ENCODE measurements at regions not wholly inside any gene's neighbourhood (a gene's known extent, or its start where the extent isn't known, plus 50 kb on each side); places are given as distances from the start of the nearest gene placed in this dataset.
"Not testable (repeated sequence)": the region's sequence is repeated elsewhere in the genome, so short reads cannot be mapped to it uniquely, and the experiment has no call there.

DNA sequence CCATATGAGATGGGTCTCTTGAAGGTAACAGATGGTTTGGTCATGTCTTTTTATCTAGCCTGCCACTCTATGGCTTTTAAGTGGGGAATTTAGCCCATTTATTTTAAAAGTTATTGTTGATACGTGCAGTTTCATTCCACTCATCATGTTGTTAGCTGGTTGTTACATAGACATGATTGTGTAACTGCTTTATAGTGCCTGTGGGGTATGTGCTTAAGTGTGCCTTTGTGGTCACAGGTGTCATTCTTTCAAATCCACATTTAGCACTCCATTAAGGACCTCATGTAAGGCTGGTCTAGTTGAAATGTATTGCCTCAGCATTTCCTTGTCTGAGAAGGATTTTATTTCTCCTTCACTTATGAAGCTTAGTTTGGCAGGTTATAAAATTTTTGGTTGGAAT is 263.8 kb upstream of the LUZP2 start:
- no peak for DNase-seq

DNA sequence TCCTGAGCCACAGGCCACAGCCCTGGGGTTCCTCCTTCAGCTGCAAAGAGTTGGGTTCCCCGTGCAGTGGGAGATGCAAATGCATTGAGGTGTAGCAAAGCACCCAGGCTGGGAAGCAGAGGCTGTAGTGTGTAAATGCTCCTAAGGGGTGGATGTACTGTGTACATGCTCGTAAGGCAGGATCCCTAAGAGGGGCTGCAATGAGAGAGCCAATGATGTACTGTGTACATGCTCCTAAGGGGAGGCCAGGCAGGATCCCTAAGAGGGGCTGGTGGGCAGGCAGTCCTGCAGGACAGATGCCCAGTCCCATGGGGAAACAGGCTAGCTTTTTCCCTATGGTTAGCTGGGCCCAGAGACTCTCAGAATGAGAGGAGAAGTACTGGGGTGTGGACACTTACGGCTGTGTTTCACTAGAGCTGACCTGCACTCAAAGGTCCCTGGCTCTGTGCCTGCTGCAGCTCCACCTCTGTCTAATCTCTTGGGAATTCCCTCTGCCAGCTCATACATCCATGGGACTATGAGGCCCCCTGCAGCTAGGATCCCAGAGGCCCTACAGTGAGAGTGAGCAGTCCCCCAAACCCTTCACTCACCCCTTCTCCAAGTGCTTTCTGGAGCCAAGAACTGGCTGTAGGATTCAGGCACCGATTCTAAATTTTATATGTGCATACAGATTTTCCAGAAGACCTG is 261.9 kb upstream of the LUZP2 start:
- DNase-seq = no peak

DNA sequence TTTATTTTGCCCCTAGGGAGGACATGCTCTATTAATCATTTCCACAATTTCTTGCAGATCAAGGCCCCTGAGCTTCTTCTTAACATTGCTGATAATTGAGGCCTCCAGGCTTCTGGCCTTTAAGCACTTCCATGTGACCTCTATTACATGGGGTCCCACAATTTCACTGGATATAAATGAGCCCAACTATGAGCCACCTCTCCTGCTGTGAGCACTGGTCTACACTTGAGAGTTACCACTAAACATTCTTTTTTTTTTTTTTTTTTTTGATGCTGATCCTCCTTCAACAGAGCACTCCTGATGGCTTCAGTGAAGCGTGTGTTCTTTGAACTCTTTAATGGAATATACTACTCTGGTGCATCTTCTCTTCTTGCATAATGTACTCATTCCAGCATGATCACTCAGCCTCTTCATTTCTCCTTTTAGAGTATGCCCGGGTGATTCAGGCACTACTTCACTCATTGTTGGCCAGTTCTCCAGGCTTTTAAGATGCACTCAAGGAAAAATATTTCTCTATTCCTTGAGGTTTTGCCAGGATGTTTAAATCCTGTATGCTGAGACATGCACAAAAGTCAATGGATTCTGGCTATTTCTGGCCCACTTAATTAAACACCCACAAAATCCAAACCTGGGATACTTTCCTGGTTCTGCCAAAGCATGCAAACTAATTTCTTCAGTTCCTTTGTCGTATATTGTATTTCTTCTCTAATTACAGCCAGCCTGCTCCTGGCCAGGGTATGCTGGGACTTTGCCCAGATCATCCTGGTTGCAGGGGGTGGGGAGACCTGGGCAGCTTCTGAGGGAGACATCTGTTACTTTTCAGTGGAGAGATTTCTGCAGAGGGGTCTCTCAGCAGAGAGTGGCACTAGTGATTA is 257.8 kb upstream of the LUZP2 start:
- no peak for DNase-seq

DNA sequence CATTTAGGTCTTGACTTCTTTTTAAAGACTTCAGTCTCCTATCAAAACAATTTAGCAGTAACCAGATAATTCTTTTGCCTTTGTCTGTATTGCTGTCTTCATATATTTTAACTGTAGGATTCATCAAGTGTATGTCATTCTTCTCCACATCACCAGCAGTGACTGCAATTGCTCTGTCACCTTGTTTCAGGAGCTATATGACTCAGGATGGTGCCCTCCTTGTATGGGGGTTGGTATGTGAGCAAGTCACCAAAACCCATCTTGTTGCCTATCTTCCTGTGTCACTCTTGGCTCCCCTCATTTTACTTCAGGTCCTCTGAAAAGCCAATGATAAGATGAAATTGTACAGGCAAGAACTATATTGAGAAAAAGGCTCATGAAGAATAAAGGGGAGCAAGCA is 256.9 kb upstream of the LUZP2 start:
- no peak for DNase-seq

DNA sequence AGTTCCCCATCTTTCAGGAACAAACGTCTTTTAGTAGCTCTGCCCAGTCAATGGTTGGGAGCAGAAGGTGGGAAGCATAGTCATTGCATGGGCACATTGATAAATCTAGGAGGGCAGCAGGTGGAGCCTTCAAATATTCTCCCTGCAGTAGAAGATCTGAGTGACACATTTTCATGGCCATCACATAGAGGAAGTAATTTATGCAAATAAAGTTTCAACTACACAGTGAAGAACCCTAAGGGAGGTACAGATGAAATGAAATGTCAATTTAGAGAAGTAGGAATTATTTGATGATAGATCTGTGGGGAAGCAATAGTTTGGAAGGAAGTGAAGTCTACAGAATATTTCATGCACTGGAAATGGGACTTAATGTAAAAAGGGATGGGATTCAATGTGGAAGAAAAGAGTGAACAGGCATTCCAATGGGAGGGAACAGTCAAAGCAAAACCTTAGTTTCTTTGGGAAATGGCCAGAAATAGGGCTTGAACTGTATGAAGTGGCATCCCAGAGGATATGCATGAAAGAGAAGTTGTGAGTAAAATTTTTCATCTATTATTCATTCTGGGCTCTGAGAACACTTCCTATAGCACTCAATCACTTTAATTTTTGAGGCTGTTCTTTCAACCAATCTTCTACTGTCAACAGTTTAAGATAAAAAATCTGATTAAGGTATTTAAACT is 256.2 kb upstream of the LUZP2 start:
- no peak for DNase-seq

DNA sequence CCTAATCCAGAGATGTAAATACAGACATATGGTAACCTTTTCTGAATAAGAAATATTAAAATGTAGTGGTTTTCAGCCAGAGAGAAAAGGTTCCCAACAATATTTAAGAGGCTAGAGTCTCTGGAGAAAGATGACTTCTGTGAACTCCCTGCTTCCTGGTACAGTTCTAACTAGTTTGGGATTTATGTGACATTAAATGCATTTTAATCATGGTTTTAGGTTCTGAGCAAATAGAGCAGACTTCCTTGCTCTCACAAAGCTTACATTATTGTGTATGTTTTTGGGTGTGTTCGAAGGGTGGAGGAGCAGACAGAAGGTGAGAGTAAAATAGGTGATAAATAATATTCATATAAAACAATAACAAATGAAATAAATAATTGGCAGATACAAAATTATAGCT is 250.1 kb upstream of the LUZP2 start:
- DNase-seq = no peak

DNA sequence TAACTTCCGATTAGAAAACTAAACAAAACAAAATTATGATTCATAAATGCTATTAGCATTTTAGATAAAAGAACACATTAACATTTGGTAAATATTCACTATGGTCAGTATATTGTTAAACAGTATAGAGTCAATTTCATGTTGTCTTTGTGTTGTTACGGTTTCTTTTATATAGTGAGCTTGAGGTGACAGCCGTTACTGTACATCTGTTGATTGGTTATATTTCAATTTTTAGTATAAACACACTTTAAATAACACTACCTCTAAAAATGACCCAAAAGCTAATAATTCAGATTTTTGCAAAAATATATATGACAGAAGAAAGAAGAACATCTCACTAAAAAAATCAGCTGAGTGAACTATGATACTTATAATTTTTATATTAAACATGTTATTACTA is 249.0 kb upstream of the LUZP2 start:
- no peak for DNase-seq

DNA sequence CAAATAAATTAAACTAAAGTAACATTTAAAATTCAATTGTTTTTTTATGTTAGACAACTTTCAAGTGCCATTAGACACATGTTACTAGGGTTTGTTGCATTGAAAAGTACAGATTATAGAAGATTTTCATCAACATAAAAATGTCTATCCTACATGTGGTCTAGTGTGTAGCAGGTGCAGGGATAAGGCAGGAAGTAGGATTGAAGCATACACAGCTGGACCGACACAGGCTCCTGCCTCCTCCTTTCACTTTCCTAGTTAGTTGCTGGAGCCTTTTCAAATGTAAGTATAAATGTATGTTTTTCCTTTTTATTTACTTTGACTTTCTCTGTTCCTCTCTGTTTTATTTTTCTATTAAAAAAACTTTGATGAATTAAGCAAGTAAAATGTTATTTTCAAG is 246.9 kb upstream of the LUZP2 start:
- no peak for DNase-seq

DNA sequence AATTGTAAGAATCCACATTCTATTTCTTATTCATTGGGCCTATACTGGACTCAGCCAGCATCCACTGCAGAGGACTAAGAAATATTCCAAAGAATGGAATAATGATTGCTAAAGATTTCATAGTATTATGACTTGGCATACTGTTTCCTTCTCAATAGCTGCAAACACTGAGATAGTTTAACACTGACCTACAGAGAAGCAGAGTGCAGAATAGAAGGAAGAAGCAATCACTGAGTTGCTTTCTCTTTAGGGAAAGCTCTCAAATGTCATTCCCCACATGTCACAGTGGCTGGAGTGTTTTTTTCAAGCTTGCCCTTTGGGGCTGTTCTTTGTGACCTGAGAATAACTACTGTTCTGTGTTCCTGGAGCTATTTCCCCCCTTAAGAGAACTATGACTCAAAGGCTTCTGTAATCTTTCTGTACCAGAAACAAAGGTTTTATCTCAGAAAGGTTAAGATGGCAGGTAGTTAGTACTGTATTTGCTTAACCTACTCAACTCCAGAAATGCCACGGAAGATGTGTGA is 243.6 kb upstream of the LUZP2 start:
- DNase-seq = no peak

DNA sequence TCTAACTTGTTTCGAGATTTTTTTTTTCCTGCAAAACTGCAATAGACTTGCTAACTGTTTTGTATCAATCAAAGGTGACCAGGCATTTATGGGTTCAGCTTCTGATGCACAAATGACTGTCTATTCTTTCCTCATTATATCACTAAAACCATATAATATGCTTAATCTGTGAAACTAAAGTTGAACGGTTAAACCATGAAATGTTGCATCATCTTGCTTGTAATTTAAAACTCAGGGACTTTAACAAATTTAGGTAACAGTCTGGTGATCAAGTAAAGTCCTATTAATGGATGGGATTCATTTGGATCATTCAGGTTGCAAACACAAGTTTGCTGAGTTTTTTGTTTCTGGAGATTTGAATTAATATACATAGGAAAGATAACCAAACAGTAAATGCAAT is 232.0 kb upstream of the LUZP2 start:
- DNase-seq = no peak

DNA sequence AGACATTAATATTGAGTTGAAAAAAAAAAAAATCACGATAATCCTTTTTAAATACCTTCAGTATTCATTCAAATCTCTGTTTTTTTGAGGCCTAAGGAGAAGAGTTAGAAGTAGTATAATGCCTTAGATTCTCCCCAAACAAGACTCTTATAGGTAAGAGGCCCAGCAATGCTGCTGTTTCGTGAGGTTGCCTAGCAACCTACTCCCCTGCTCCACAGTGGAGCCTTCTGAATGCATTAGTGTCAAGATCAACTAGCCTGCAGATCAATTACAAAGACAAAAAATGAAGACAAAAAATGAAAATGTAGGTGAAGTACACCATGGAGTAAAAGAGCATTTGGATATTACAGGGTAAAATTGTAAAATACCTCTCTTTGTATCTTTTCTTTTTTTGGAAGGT is 229.8 kb upstream of the LUZP2 start:
- DNase-seq = no peak

DNA sequence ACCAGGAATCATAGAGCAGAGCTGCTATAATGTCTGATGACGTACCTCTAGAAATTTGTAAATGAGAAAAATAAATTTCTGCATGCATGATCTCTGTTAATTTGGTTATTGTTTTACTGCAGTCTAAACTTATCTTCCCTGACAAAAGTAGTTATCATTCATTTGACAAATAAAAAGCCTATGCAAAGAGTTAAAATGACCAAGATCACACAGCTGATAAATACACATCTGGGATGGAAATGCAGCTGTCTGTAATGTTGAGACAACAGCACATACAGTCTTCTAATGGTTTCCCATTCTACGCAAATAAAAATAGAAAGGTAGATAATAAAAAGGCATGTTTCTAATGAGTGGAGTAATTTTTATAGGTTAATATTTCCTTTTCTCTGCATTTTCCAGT is 225.1 kb upstream of the LUZP2 start:
- DNase-seq = no peak

DNA sequence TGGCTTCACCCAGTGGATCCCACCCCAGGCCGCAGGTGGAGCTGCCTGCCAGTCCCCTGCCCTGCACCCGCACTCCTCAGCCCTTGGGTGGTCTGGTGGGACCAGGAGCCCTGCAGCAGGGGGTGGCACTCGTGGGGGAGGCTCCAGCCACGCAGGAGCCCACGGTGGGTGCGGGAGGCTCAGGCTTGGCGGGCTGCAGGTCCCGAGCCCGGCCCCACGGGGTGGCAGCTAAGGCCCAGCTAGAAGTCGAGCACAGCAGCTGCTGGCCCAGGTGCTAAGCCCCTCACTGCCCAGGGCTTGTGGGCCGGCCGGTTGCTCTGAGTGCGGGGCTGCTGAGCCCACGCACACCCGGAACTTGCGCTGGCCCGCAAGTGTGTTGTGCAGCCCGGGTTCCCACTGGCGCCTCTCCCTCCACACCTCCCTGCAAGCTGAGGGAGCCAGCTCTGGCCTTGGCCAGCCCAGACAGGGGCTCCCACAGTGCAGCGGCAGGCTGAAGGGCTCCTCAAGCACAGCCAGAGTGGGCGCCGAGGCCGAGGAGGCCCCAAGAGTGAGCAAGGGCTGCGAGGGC is 222.6 kb upstream of the LUZP2 start:
- DNase-seq = not testable (repeated sequence)

DNA sequence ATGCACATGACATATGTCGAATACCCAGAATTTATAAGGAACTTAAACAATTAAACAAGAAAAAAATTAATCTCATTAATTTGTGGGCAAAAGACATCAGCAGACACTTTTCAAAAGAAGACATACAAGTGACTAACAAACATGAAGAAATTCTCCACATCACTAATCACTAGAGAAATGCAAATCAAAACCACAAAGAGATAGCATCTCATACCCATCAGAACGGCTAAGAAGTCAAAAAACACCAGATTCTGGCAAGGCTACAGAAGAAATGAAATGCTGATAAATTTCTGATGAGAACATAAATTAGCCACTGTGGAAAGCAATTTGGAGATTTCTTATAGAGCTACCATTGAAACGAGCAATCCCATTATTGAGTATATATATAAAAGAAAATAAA is 210.6 kb upstream of the LUZP2 start:
- no peak for DNase-seq

DNA sequence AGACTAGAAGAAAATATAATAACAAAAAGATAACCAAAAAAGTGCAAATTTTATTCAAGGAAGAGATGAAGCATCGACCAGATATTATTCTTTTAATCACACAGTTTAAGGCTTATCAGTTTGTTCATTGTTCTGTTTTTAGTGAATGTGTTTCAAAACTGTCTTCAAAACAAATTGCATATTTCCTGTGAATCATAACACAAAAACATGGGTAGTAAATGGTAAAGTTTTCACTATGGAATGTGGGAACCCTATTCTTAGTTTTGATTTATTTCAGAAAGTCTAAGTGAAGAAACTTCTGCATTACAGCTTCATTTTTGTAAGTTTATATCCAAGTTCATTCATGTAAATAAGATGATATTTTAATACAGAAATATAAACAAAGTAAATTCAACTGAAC is 207.6 kb upstream of the LUZP2 start:
- no peak for DNase-seq

DNA sequence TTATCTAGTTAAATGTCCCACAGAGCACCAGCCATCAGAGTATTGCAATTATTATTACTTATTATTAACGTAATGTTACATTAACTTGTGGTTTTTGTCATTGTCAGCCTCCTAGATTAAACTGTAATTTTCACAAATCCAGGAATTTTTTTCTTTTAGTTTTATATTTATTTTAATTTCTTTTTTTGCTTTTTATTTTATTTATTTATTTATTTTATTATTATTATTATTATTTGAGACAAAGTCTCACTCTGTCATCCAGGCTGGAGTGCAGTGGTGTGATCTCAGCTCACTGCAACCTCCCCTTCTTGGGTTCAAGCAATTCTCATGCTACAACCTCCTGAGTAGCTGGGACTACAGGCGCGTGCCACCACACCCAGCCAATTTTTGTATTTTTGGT is 202.9 kb upstream of the LUZP2 start:
- DNase-seq = no peak

DNA sequence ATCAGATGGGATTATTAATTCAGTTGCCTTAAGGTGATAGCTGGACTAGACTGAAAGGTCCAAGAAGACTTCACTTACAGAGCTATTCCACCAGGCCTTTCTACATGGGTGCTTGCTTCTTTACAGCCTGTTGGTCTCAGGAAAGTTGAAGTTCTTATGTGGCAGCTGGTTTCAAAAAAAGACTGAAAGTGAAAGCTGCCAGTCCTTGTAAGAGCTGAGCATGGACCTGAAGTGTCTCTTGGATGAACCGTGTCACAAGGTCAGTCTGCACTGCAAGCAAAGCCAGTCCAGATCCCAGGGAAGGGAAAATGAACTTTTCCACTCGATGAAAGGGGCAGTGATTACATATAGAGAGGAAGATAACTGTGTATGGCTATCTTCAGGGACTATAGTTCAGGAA is 201.5 kb upstream of the LUZP2 start:
- DNase-seq = no peak

DNA sequence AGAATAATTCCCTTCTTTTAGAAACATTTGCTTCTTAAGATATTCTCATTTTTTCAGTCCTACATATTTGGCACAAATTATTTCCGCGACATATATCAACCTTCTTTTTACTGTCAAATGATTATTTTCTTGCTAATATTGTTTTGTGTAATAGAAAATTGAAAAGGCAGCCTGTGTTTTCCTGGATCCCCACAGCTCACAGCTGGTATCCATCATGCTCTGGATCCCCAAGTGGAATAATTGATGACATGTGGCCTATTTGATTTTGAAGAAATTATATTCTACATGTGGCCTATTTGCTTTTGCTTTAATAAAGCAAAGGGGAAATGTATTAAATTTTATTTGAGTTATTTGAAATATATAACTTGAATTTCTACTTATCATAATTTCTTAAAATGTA is 199.4 kb upstream of the LUZP2 start:
- no peak for DNase-seq

DNA sequence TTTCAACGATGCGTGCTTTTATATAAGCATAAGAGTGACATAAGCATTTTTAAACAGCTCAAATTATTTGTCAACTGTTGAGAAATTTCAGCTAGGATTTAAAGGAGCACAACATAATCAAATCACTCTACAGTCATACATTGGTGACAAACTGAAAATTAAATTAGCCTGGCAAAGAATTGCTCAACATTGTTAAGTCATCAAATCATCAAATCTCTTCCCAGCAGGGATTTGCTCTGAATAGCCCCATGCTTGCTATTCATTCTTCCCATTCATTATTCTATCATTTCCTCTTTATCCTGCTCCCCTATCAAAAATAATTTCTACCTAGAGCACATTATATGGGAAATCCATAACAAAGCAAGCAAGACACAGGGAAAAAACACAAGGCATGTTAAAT is 198.7 kb upstream of the LUZP2 start:
- DNase-seq = no peak

DNA sequence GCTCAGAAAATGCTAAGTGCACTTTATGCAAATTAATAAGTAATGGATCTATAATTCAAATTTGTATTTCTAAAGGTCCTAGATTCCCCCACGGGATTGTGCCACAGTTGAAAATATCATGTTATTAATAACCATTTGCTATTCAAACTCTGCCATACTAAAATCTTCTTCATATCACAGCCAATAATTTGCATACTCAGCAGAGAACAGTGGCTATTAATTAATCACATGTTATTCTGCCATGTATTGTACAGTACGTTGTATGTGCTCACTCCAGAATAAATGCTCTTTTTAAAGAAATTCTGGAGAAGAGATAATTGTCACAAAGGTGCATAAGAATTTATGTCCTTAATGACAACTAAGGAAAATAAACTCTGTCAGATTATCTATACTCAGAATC is 184.9 kb upstream of the LUZP2 start:
- no peak for DNase-seq

DNA sequence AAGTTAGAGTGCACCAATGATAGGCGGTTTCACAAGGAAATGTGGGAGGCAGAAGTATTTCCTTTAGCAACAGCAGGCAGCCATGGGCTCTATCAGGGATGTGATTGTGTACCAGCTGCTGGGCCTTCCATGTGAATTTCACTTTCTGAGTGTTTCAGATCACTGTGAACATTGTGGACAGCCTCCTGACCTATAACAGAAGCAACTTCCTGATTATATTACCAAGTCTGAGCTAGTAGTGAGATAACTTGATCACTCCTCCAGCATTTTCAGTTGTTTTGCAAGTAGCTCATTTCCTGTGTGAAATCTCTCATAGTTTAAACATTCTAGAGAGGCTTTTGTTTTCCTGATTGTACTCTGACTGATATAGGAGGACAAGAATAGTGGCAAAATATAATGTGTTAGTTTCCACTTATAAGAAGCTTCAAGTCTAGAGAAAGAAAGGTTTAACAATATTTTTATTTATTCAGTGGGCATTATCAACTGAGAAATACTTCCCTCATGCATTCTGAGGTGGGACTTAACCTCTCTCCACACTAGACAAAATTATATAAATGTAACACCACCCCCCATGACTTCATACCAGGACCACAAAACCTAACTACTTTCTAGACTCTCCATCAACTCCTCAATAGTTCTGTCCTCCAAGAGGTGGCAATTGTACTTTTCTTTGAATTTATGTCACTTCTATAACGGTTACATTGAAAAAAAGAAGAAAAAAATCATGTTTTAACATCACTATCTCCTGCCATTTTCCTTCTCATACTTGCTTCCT is 184.2 kb upstream of the LUZP2 start:
- no peak for DNase-seq

DNA sequence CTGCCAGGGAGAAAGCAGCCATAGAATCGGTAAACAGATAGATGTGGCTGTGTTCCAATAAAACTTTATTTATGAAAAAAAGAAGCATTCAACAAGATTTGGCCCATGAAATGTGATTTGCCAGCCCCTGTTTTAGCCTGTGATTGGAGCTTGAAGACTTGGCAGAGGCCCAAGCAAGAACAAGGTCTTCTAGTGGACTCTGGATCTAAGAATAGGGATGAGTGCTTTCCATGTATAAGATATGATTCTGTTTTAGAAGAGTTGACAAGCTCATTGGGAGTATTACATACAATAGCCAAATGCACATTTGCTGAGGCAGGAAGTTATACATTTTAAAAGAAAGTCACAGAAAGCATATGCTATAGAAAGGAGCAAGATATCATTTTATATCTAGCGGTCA is 175.6 kb upstream of the LUZP2 start:
- no peak for DNase-seq

DNA sequence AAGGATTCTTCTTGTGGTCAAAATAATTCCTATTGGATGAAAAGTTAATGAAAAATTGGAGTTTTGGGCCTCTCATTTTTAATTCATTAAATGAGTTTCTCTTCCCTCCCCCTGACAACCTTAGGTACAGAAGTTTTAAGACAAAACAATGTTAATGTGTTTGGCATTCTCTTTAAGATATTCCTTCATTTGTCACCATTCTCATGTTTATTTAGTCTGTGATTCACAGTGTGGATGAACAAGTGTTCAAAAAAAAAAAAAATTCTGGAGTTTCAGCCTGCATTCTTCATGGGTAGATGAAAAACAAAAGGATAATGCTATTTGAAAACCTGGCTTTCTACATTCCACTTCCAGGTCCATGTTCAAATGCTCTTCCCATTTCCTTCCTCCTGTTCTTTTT is 172.6 kb upstream of the LUZP2 start:
- no peak for DNase-seq

Measured in activated CD4-positive, alpha-beta T cell treated with anti-CD3 and anti-CD28 coated beads, Interleukin-2, Interleukin-6, amounts not matched to agents 100 ng/mL and 50 ng/mL, durations not matched to agents 16 hours and 8 hours (primary cell).